Brain microvascular endothelial cell (primary cell): ENCODE measurements at regions not wholly inside any gene's neighbourhood (a gene's known extent, or its start where the extent isn't known, plus 50 kb on each side); places are given as distances from the start of the nearest gene placed in this dataset.
A peak's percentile ranks its signal among the peaks of the same experiment; 100 is the strongest.

Experiments
- DNase-seq: peaks from one replicate; pipeline ENCODE4 v3.0.0-alpha.2; 2020
- H3K27ac ChIP-seq: fragments of 250-450 bp; sonication (Bioruptor Pico); 2 replicates; pipeline ENCODE4 v1.5.1; 2020; ENCODE audit warnings: mild to moderate bottlenecking, moderate library complexity
- H3K27me3 ChIP-seq: fragments of 250-450 bp; sonication (Bioruptor Pico); replicated peaks from 2 replicates; pipeline ENCODE4 v1.5.1; 2020; ENCODE audit warnings: mild to moderate bottlenecking
- H3K36me3 ChIP-seq: fragments of 250-450 bp; sonication (Bioruptor Pico); replicated peaks from 2 replicates; pipeline ENCODE4 v1.5.1; 2020; ENCODE audit warnings: mild to moderate bottlenecking
- H3K4me3 ChIP-seq: 2 replicates; pipeline ENCODE4 v1.5.1; 2011; ENCODE audit warnings: low read depth, mild to moderate bottlenecking, control low read depth, low read length, moderate library complexity
- CTCF ChIP-seq: IDR thresholded peaks from 2 replicates; pipeline ENCODE4 v1.5.1; 2011; ENCODE audit warnings: low read depth, mild to moderate bottlenecking, moderate library complexity, low read length, control low read depth, inconsistent platforms; ENCODE audit errors: missing control alignments
- in situ Hi-C: cut with HindIII; loops from 2 replicates; pipeline ENCODE4 v1.10.0; 2017; ENCODE audit warnings: low sequenced_read_pairs, low pct_ligation_motif_present

GRCh38 chr6:28653876-28654275 lies 128.2 kb downstream of the GPX5 start:
- H3K4me3 ChIP-seq = no peak overlapping the region
- no peak for DNase-seq
- H3K36me3 ChIP-seq = no peaks in the 10 kb centered on the region
- in situ Hi-C loops = no loop called here
- H3K27ac ChIP-seq = no peak overlapping the region
- no peaks in the 10 kb centered on the region for H3K27me3 ChIP-seq
- no peak for TF ChIP-seq CTCF

- no peaks in the 10 kb centered on the region for H3K27me3 ChIP-seq
- no peak overlapping the region for H3K4me3 ChIP-seq
- H3K27ac ChIP-seq = no peak overlapping the region
- no peaks in the 10 kb centered on the region for H3K36me3 ChIP-seq
- in situ Hi-C loops = no loop called here
- no peak for DNase-seq
- TF ChIP-seq CTCF = no peak
Measured at GRCh38 chr6:28655164-28655563, 129.5 kb downstream of the GPX5 start.

GRCh38 chr6:28656715-28657114 lies 131.0 kb downstream of the GPX5 start:
- H3K27ac ChIP-seq = no peak overlapping the region
- no peaks in the 10 kb centered on the region for H3K27me3 ChIP-seq
- no peak for DNase-seq
- no peak overlapping the region for H3K4me3 ChIP-seq
- in situ Hi-C loops = no loop called here
- TF ChIP-seq CTCF = no peak
- H3K36me3 ChIP-seq = no peaks in the 10 kb centered on the region

GRCh38 chr6:28657381-28657768 lies 131.7 kb downstream of the GPX5 start:
- no peaks in the 10 kb centered on the region for H3K36me3 ChIP-seq
- no peaks in the 10 kb centered on the region for H3K27me3 ChIP-seq
- TF ChIP-seq CTCF = no peak
- no peak for DNase-seq
- H3K4me3 ChIP-seq = peak overlapping the region; percentile 28
- H3K27ac ChIP-seq = no peak overlapping the region
- in situ Hi-C loops = no loop called here

GRCh38 chr6:28657769-28658465 lies 132.2 kb downstream of the GPX5 start:
- in situ Hi-C loops = no loop called here
- no peak for TF ChIP-seq CTCF
- H3K36me3 ChIP-seq = no peaks in the 10 kb centered on the region
- no peaks in the 10 kb centered on the region for H3K27me3 ChIP-seq
- DNase-seq = peak; percentile 53
- H3K27ac ChIP-seq = no peak overlapping the region
- H3K4me3 ChIP-seq = peak overlapping the region; percentile 63
